K562 (cell line): ENCODE measurements at regions not wholly inside any gene's neighbourhood (a gene's known extent, or its start where the extent isn't known, plus 50 kb on each side); places are given as distances from the start of the nearest gene placed in this dataset.

Source experiments
- ATAC-seq: fragments of 200-7000 bp; cut with Tn5 transposase; 3 replicates; pipeline ENCODE4 v1.9.1; 2020; ENCODE audit warnings: moderate library complexity
- BruUV-seq: library from RNA; stranded (reverse); fragments of 400-500 nt; replicated peaks from 2 replicates; lab custom pipeline; 2021; lab: Mats Ljungman, UMichigan
- CTCF ChIA-PET: fragments of 300-600 bp; formaldehyde crosslinking; extraction: SDS; loops from one replicate; lab custom pipeline; 2021; ENCODE audit warnings: low intra/inter-chr PET ratio; lab: Yijun Ruan, JAX
- POLR2A ChIA-PET: fragments of 300-600, 350-650 bp; sonication (Branson Sonifier 250); formaldehyde crosslinking; extraction: SDS; loops from one replicate; lab custom pipeline; 2021; ENCODE audit warnings: antibody characterized with exemption, inconsistent platforms; lab: Yijun Ruan, JAX
- DNase-seq, 4 experiments: peaks; one replicate each; pipeline versions ENCODE4 v3.0.0 to v3.0.0-alpha.2; 2011 to 2018; ENCODE audit warnings: low spot score in 3 of 4, mixed read lengths in 3 of 4; ENCODE audit errors: extremely low read depth in 1 of 4
- FAIRE-seq: peaks from 2 replicates; lab custom pipeline; 2011; peaks lifted over from hg19 to GRCh38; lab: Jason Lieb, UNC
- H2AFZ ChIP-seq: 2 replicates; pipeline ENCODE4 v1.6.0; 2011; ENCODE audit warnings: low read depth, low read length, control low read depth, inconsistent platforms
- H3K27ac ChIP-seq: fragments of 200-600 bp; 3 replicates; pipeline ENCODE4 v1.8.0; 2011; ENCODE audit warnings: low read depth, mild to moderate bottlenecking, control low read depth, inconsistent platforms, low read length, moderate library complexity, mixed read lengths; ENCODE audit errors: extremely low read depth
- H3K27me3 ChIP-seq, 2 experiments: fragments of 300-600 bp in 1 of 2; 2 replicates in 1 of 2; 3 replicates in 1 of 2; pipeline versions ENCODE4 v1.6.0 to v1.8.0; 2011; ENCODE audit warnings: inconsistent platforms in 2 of 2, low read length in 2 of 2, mild to moderate bottlenecking in 1 of 2, mixed read lengths in 1 of 2, moderate library complexity in 1 of 2; ENCODE audit not compliant: control insufficient read depth in 2 of 2, insufficient read depth in 2 of 2
- H3K36me3 ChIP-seq: fragments of 300-600 bp; 3 replicates; pipeline ENCODE4 v1.8.0; 2011; ENCODE audit warnings: mild to moderate bottlenecking, low read length, inconsistent platforms; ENCODE audit not compliant: control insufficient read depth, insufficient read depth
- H3K4me1 ChIP-seq, 2 experiments: fragments of 200-600 bp in 1 of 2; replicated peaks in 1 of 2; 2 replicates in 1 of 2; 3 replicates in 1 of 2; pipeline versions ENCODE4 v1.5.1 to v1.8.0; 2011; ENCODE audit warnings: inconsistent platforms in 2 of 2, low read length in 2 of 2, mild to moderate bottlenecking in 1 of 2, mixed read lengths in 1 of 2, moderate library complexity in 1 of 2; ENCODE audit not compliant: control insufficient read depth in 2 of 2, insufficient read depth in 2 of 2
- H3K4me2 ChIP-seq: 2 replicates; pipeline ENCODE4 v1.6.1; 2011; ENCODE audit warnings: low read length, control low read depth, inconsistent platforms, mixed read lengths; ENCODE audit not compliant: insufficient read depth
- H3K4me3 ChIP-seq: fragments of 200-600 bp; sonication (generic), shearing (Covaris generic); 2 replicates; pipeline ENCODE4 v1.5.1; 2016; ENCODE audit warnings: control low read depth, inconsistent platforms
- H3K79me2 ChIP-seq: fragments of 200-600 bp; 3 replicates; pipeline ENCODE4 v1.8.0; 2011; ENCODE audit warnings: low read length, inconsistent platforms; ENCODE audit not compliant: control insufficient read depth, insufficient read depth
- H3K9ac ChIP-seq, 2 experiments: 2 replicates each; pipeline versions ENCODE4 v1.6.0 to v1.6.1; 2011; ENCODE audit warnings: low read depth in 2 of 2, low read length in 2 of 2, control low read depth in 1 of 2, inconsistent platforms in 1 of 2, mild to moderate bottlenecking in 1 of 2, mixed read lengths in 1 of 2; ENCODE audit not compliant: insufficient read depth in 1 of 2
- H3K9me1 ChIP-seq: one replicate; pipeline ENCODE4 v1.6.0; 2011; ENCODE audit warnings: inconsistent platforms, mild to moderate bottlenecking, low read length, moderate library complexity; ENCODE audit not compliant: control insufficient read depth, insufficient read depth
- H3K9me3 ChIP-seq: replicated peaks from 2 replicates; pipeline ENCODE4 v1.5.1; 2011; ENCODE audit warnings: low read depth, low read length, inconsistent platforms; ENCODE audit not compliant: control insufficient read depth, insufficient read depth
- H4K20me1 ChIP-seq: replicated peaks from 2 replicates; pipeline ENCODE4 v1.6.1; 2011; ENCODE audit warnings: low read length, inconsistent platforms, mixed read lengths; ENCODE audit not compliant: control insufficient read depth, insufficient read depth
- HNRNPL ChIP-seq: fragments of 200-400 bp; formaldehyde crosslinking; IDR thresholded peaks from 2 replicates; pipeline ENCODE4 v1.6.1; 2017; ENCODE audit warnings: low read depth, mild to moderate bottlenecking, low read length
- KAT7 ChIP-seq: sonication (generic); formaldehyde crosslinking; IDR thresholded peaks from 2 replicates; pipeline ENCODE4 v1.8.0; 2022; ENCODE audit warnings: missing genetic modification reagents, mild to moderate bottlenecking, borderline replicate concordance
- NR2C1 ChIP-seq, 2 experiments: fragments of 450-650 bp; IDR thresholded peaks; 2 replicates each; pipeline ENCODE4 v1.6.1; 2017; ENCODE audit warnings: mild to moderate bottlenecking in 2 of 2, antibody characterized with exemption in 1 of 2, inconsistent platforms in 1 of 2, missing compliant biosample characterization in 1 of 2, missing genetic modification characterization in 1 of 2
- RBBP5 ChIP-seq: fragments of 200-600 bp; sonication (generic); IDR thresholded peaks from 2 replicates; pipeline ENCODE4 v1.6.1; 2012; ENCODE audit warnings: borderline replicate concordance, mild to moderate bottlenecking, low read length, control low read depth, inconsistent platforms; ENCODE audit not compliant: insufficient read depth, poor library complexity, severe bottlenecking
- TEAD1 ChIP-seq, 2 experiments: fragments of 450-650 bp in 1 of 2; sonication (generic) in 1 of 2; formaldehyde crosslinking; IDR thresholded peaks; 2 replicates each; pipeline versions ENCODE4 v1.4.0 to v1.8.0; 2020 to 2022; ENCODE audit warnings: mild to moderate bottlenecking in 2 of 2, missing genetic modification reagents in 1 of 2
- TEAD2 ChIP-seq: fragments of 450-650 bp; IDR thresholded peaks from 2 replicates; pipeline ENCODE4 v1.6.1; 2016; ENCODE audit warnings: missing genetic modification characterization, control low read depth, missing compliant biosample characterization
- WGBS: fragments of 100-300 bp; shearing (Covaris generic); methylation state at CpG from one replicate; pipeline ENCODE4 v1.1.6; 2016; ENCODE audit warnings: low coverage, mixed read lengths; ENCODE audit not compliant: insufficient coverage; ENCODE audit errors: missing lambda C conversion rate; 5-methylcytosine and 5-hydroxymethylcytosine counted together
- in situ Hi-C: fragments of 300-500 bp; cut with MboI; formaldehyde crosslinking; loops from 4 replicates; pipeline ENCODE4 v1.15.0; 2018; ENCODE audit warnings: inconsistent platforms, mixed read lengths
- intact Hi-C: fragments of 100-400 bp; cut with micrococcal nuclease; formaldehyde crosslinking; loops from 2 replicates; pipeline ENCODE4 v1.14.2; 2022
- TF ChIP-seq, protein P1 (sequence below): sonication (generic); formaldehyde crosslinking; IDR thresholded peaks from 2 replicates; pipeline ENCODE4 v1.8.0; 2022; ENCODE audit warnings: missing genetic modification reagents, mild to moderate bottlenecking, moderate library complexity, borderline replicate concordance
- TF ChIP-seq, protein P2 (sequence below): sonication (generic); formaldehyde crosslinking; IDR thresholded peaks from 2 replicates; pipeline ENCODE4 v1.8.0; 2022; ENCODE audit warnings: mild to moderate bottlenecking, low read depth, missing genetic modification reagents
- TF ChIP-seq, protein P3 (sequence below): sonication (generic); formaldehyde crosslinking; IDR thresholded peaks from 2 replicates; pipeline ENCODE4 v1.9.0; 2022; ENCODE audit warnings: mild to moderate bottlenecking, missing genetic modification reagents
- TF ChIP-seq, protein P4 (sequence below): fragments of 450-650 bp; IDR thresholded peaks from 2 replicates; pipeline ENCODE4 v1.6.1; 2017; ENCODE audit warnings: antibody characterized with exemption, mild to moderate bottlenecking

DNA sequence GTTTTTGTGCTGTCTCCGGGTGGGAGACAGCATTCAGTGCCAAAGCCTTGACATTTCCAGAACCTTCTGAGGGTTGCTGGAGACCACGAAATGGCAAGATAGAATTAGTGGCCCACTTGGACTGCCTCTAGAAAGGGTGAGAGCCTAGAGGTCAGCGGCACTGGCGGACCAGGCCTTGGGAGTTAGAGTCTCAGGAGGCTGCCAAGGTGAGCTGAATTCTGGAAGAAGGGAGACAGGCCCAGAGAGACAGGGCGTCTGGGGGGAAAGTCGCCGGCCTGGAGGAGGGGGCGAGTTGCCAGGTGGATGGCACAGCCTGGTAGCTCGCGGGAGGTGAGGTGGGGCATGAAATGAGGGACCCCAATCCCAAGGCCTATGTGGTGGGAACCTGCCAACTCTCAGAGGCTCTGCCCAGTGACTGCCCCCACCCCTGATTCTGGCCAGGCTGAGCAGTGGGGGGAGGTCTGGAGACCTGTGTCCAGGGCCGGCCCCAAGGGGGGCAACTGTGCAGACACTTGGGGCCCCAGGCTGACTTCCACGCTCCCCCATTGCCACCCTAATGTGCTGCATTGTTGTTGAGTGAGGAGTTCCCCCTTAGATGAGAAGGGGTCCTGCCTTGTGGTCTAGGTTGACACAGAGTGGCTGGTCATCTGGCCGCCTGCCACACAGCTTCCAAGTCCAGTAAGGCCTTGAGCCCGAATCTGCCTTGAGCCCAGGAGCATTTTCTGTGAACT lies 211.1 kb upstream of the CIBAR2 start:
- H3K36me3 ChIP-seq: no peaks in the 10 kb centered on the region; the same call in 2 of the 3 replicates
- H3K9me1 ChIP-seq: no peaks in the 10 kb centered on the region
- H3K4me3 ChIP-seq: no peak overlapping the region
- intact Hi-C loops: no loop called here
- H4K20me1 ChIP-seq: no peaks in the 10 kb centered on the region
- WGBS: 76% methylated on average over 9 of the region's 14 CpGs
- FAIRE-seq: no peak
- no peaks in the 10 kb centered on the region for H3K9me3 ChIP-seq
- peaks cover 36% of the 10 kb centered on the region for H3K79me2 ChIP-seq
- BruUV-seq: no TSS peak
- POLR2A ChIA-PET: interaction anchor here (0.6 to 9.1 kb wide), 5 partner anchors 10 to 107 kb away, joined by 3 to 60 read pairs (median 4); no protein-coding TSS in a partner anchor
- no peak for ATAC-seq
- H3K9ac ChIP-seq: peak overlapping the region; percentile 51 to 58
- no peak for DNase-seq
- H3K27me3 ChIP-seq: no peaks in the 10 kb centered on the region
- CTCF ChIA-PET: interaction anchor here (0.6 kb wide), 1 partner anchor 48 kb away, joined by 3 read pairs; no protein-coding TSS in a partner anchor
- peak overlapping the region; percentile 69; the same call in 1 of the 2 replicates for H2AFZ ChIP-seq
- peak overlapping the region; percentile 75 for H3K27ac ChIP-seq
- peak overlapping the region; percentile 68 for H3K4me2 ChIP-seq
- peaks cover 47 to 56% of the 10 kb centered on the region in 2 experiments for H3K4me1 ChIP-seq
- in situ Hi-C loops: no loop called here
- no peak for TF ChIP-seq TEAD2
- no peak for TF ChIP-seq HNRNPL
- TF ChIP-seq, protein P1, sequence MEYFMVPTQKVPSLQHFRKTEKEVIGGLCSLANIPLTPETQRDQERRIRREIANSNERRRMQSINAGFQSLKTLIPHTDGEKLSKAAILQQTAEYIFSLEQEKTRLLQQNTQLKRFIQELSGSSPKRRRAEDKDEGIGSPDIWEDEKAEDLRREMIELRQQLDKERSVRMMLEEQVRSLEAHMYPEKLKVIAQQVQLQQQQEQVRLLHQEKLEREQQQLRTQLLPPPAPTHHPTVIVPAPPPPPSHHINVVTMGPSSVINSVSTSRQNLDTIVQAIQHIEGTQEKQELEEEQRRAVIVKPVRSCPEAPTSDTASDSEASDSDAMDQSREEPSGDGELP (CRISPR knock-in tag): 0 out of 2 replicates have a peak, but pooled peaks have one; percentile 7
- TF ChIP-seq, protein P2, sequence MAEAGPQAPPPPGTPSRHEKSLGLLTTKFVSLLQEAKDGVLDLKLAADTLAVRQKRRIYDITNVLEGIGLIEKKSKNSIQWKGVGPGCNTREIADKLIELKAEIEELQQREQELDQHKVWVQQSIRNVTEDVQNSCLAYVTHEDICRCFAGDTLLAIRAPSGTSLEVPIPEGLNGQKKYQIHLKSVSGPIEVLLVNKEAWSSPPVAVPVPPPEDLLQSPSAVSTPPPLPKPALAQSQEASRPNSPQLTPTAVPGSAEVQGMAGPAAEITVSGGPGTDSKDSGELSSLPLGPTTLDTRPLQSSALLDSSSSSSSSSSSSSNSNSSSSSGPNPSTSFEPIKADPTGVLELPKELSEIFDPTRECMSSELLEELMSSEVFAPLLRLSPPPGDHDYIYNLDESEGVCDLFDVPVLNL (CRISPR knock-in tag): 0 out of 2 replicates have a peak, but pooled peaks have one; percentile 19
- TF ChIP-seq NR2C1 (IDR thresholded peaks at IDR 0.05): no peak
- 0 out of 2 replicates have a peak, but pooled peaks have one; percentile 8 for TF ChIP-seq NR2C1 (tag; IDR thresholded peaks at IDR 0.05)
- TF ChIP-seq, protein P3, sequence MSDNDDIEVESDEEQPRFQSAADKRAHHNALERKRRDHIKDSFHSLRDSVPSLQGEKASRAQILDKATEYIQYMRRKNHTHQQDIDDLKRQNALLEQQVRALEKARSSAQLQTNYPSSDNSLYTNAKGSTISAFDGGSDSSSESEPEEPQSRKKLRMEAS (CRISPR knock-in tag): peak; percentile 1; the same call in 1 of the 2 replicates
- TF ChIP-seq KAT7 (CRISPR knock-in tag): 0 out of 2 replicates have a peak, but pooled peaks have one; percentile 6
- TF ChIP-seq TEAD1 (CRISPR knock-in tag; IDR thresholded peaks at IDR 0.05): 0 out of 4 replicates have a peak, but pooled peaks of 1 of the 2 experiments have one; percentile 37
- TF ChIP-seq RBBP5: peak; percentile 7
- TF ChIP-seq, protein P4, sequence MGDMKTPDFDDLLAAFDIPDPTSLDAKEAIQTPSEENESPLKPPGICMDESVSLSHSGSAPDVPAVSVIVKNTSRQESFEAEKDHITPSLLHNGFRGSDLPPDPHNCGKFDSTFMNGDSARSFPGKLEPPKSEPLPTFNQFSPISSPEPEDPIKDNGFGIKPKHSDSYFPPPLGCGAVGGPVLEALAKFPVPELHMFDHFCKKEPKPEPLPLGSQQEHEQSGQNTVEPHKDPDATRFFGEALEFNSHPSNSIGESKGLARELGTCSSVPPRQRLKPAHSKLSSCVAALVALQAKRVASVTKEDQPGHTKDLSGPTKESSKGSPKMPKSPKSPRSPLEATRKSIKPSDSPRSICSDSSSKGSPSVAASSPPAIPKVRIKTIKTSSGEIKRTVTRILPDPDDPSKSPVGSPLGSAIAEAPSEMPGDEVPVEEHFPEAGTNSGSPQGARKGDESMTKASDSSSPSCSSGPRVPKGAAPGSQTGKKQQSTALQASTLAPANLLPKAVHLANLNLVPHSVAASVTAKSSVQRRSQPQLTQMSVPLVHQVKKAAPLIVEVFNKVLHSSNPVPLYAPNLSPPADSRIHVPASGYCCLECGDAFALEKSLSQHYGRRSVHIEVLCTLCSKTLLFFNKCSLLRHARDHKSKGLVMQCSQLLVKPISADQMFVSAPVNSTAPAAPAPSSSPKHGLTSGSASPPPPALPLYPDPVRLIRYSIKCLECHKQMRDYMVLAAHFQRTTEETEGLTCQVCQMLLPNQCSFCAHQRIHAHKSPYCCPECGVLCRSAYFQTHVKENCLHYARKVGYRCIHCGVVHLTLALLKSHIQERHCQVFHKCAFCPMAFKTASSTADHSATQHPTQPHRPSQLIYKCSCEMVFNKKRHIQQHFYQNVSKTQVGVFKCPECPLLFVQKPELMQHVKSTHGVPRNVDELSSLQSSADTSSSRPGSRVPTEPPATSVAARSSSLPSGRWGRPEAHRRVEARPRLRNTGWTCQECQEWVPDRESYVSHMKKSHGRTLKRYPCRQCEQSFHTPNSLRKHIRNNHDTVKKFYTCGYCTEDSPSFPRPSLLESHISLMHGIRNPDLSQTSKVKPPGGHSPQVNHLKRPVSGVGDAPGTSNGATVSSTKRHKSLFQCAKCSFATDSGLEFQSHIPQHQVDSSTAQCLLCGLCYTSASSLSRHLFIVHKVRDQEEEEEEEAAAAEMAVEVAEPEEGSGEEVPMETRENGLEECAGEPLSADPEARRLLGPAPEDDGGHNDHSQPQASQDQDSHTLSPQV: 0 out of 2 replicates have a peak, but pooled peaks have one; percentile 7
